ENCODE measurements at regions not wholly inside any gene's neighbourhood (a gene's known extent, or its start where the extent isn't known, plus 50 kb on each side); places are given as distances from the start of the nearest gene placed in this dataset.

DNA sequence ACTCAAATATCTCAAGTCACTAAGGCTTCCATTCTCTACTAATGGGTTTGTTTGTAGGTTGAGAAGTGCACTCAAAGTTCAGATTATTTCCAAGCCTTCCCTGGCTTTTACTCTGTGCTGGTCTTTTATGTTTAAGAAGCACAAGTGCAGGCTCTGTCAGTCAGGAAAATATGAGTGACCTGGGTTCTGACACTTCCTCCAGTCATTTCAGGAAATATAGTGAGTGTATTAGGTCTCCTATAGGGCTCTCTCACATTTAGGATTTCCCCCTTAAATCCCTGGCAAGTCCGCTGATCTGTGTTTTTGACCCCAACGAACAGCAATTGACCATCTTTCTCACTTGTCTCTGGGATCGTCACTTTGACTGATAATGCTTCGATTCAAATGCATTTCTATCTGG is 210.2 kb downstream of the ARPP21 start:
- Mint-ChIP-seq H3K27me3 (ENCODE audit: low read depth) (no peaks in the 10 kb centered on the region), H3K27ac (no peak overlapping the region), H3K4me1 (ENCODE audit: low read depth) (no peaks in the 10 kb centered on the region), H3K4me3 (no peak overlapping the region), H3K36me3 (ENCODE audit: low read depth) (no peaks in the 10 kb centered on the region), H3K9me3 (ENCODE audit: insufficient read depth) (no peaks in the 10 kb centered on the region)
- CTCF ChIA-PET: no interaction called here
- ATAC-seq (no peak), DNase-seq (no peak)
- POLR2A ChIA-PET: no interaction called here

DNA sequence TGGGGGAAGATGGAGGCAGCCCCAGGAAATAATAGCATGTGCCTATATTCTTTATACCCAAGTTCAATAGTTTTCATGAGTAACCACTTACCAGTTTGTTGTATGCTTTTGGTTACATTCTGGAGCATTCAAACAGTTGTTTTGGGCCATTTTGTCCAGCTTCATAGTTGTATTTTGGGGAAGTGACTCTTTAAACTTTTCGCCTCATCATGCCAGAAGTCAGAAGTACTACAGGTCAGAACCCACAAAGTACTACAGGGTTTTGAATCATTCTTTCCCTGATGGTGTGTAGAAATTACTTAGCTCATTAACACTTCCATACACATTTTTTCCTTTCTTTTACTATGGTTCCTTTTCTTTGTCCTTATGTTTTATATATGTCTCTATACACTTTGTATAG is 210.6 kb downstream of the ARPP21 start:
- CTCF ChIA-PET: no interaction called here
- Mint-ChIP-seq H3K27ac (no peak overlapping the region), H3K9me3 (ENCODE audit: insufficient read depth) (no peaks in the 10 kb centered on the region), H3K4me1 (ENCODE audit: low read depth) (no peaks in the 10 kb centered on the region), H3K36me3 (ENCODE audit: low read depth) (no peaks in the 10 kb centered on the region), H3K4me3 (no peak overlapping the region), H3K27me3 (ENCODE audit: low read depth) (no peaks in the 10 kb centered on the region)
- DNase-seq: no peak
- POLR2A ChIA-PET: interaction anchor here (0.6 kb wide), 1 partner anchor 229 kb away, joined by 3 read pairs; no protein-coding TSS in a partner anchor
- ATAC-seq: no peak

- Mint-ChIP-seq H3K4me1 (ENCODE audit: low read depth) (no peaks in the 10 kb centered on the region), H3K36me3 (ENCODE audit: low read depth) (no peaks in the 10 kb centered on the region), H3K9me3 (ENCODE audit: insufficient read depth) (no peaks in the 10 kb centered on the region), H3K27me3 (ENCODE audit: low read depth) (no peaks in the 10 kb centered on the region), H3K27ac (no peak overlapping the region), H3K4me3 (no peak overlapping the region)
- DNase-seq: no peak
- POLR2A ChIA-PET: no interaction called here
- ATAC-seq: no peak
- CTCF ChIA-PET: no interaction called here
Observed at GRCh38 chr3:35857004-35857403, 217.7 kb downstream of the ARPP21 start.

DNA sequence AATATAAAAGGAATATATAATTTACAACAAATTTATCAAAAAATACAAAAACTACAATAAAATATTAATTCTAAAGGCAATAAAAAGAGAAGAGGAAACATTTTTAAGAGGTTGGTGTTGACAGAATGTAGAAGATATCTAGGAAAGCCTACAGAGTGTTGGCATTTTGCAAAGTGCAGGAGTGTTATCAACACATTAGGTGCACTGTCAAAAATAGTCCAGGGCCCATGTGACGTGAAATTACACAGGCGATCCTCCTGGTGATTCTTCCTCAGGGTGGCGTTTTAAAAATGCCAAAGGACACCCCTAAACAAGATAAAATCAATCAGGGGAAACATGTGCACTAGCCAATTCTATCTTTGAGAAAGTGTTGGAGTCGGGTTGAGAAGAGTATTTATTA is 222.7 kb downstream of the ARPP21 start:
- DNase-seq (no peak), ATAC-seq (no peak)
- H3K9me3 Mint-ChIP-seq (ENCODE audit: insufficient read depth): no peaks in the 10 kb centered on the region
- H3K4me1 Mint-ChIP-seq (ENCODE audit: low read depth): no peaks in the 10 kb centered on the region
- H3K36me3 Mint-ChIP-seq (ENCODE audit: low read depth): no peaks in the 10 kb centered on the region
- ChIA-PET POLR2A (no interaction called here), CTCF (no interaction called here)
- H3K27ac Mint-ChIP-seq: no peak overlapping the region
- H3K27me3 Mint-ChIP-seq (ENCODE audit: low read depth): no peaks in the 10 kb centered on the region
- no peak overlapping the region for H3K4me3 Mint-ChIP-seq

DNA sequence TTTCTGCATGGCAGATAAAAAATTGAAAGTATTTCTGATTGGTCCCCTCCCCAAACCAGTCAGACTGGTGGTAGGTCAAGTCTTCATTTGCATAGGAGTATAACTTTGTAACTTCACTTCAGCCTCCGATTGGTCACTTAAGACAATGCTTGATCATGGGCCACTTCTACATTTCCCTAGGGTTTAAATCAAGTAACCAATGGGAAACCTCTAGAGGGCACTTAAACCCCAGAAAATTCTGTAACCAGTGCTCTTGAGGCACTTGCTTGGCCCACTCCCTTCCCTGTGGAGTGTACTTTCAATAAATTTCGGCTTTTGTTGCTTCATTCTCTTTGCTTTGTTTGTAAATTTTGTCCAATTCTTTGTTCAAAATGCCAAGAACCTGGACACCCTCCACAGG is 225.5 kb downstream of the ARPP21 start:
- H3K4me3 Mint-ChIP-seq: no peak overlapping the region
- no peaks in the 10 kb centered on the region for H3K4me1 Mint-ChIP-seq (ENCODE audit: low read depth)
- no peaks in the 10 kb centered on the region for H3K27me3 Mint-ChIP-seq (ENCODE audit: low read depth)
- ChIA-PET POLR2A (no interaction called here), CTCF (no interaction called here)
- no peaks in the 10 kb centered on the region for H3K36me3 Mint-ChIP-seq (ENCODE audit: low read depth)
- DNase-seq: no peak
- no peaks in the 10 kb centered on the region for H3K9me3 Mint-ChIP-seq (ENCODE audit: insufficient read depth)
- no peak overlapping the region for H3K27ac Mint-ChIP-seq
- no peak for ATAC-seq

DNA sequence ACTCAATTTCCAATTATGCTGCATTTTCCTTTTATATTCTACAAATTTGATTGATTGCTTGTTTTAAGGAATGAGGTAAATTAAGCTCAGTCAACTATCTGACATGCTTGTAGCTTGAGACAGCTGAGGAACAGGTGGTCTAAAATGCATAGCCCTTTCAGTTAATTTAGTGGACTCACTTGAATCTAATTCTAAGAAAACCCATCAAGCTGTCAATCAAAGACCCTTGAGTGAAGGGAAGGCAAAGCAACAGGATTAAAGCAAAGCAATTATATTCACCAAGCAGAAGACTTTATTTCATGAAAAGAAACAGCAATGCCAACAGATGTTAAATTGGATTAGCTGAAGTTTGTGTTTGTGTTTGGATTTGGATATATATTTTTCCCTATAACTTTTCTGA is 228.5 kb downstream of the ARPP21 start:
- no peak overlapping the region for H3K27ac Mint-ChIP-seq
- ChIA-PET CTCF (no interaction called here), POLR2A (no interaction called here)
- DNase-seq (no peak), ATAC-seq (no peak)
- H3K27me3 Mint-ChIP-seq (ENCODE audit: low read depth): no peaks in the 10 kb centered on the region
- no peaks in the 10 kb centered on the region for H3K9me3 Mint-ChIP-seq (ENCODE audit: insufficient read depth)
- H3K4me1 Mint-ChIP-seq (ENCODE audit: low read depth): no peaks in the 10 kb centered on the region
- no peak overlapping the region for H3K4me3 Mint-ChIP-seq
- no peaks in the 10 kb centered on the region for H3K36me3 Mint-ChIP-seq (ENCODE audit: low read depth)

- Mint-ChIP-seq H3K9me3 (ENCODE audit: insufficient read depth) (no peaks in the 10 kb centered on the region), H3K27me3 (ENCODE audit: low read depth) (no peaks in the 10 kb centered on the region), H3K36me3 (ENCODE audit: low read depth) (no peaks in the 10 kb centered on the region), H3K27ac (no peak overlapping the region), H3K4me3 (no peak overlapping the region), H3K4me1 (ENCODE audit: low read depth) (no peaks in the 10 kb centered on the region)
- ATAC-seq (no peak), DNase-seq (no peak)
- CTCF ChIA-PET: interaction anchor here (1.0 kb wide), 1 partner anchor 38 kb away, joined by 3 read pairs; no protein-coding TSS in a partner anchor
- POLR2A ChIA-PET: no interaction called here
Observed at GRCh38 chr3:35871009-35871408, 231.7 kb downstream of the ARPP21 start.

DNA sequence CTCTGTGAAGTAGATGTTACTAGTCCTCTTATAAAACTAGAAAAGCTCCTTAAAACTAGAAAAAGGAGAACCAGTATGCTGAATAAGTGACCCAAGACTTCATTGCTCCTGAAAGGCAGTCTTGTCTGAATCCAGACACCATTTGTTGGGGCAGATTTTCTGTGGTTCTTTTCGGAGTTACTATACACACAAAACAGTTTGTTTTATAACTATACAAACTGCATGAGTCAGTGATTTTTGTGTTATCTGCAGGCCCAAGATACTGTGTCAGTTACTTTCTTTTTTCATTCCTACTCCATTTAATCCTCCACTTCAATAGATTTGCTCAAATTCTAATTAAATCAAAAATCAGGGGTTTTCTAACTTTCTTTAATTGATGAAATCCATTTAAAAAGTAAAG is 244.6 kb downstream of the ARPP21 start:
- ChIA-PET CTCF (no interaction called here), POLR2A (no interaction called here)
- ATAC-seq: no peak

GRCh38 chr3:35894735-35895134 is 255.4 kb downstream of the ARPP21 start:
- POLR2A ChIA-PET: interaction anchor here (0.5 kb wide), 1 partner anchor 354 kb away, joined by 3 read pairs; no protein-coding TSS in a partner anchor
- no peaks in the 10 kb centered on the region for H3K36me3 Mint-ChIP-seq (ENCODE audit: low read depth)

More for the DNA sequence above, 244.6 kb downstream of the ARPP21 start:
- no peaks in the 10 kb centered on the region for H3K36me3 Mint-ChIP-seq (ENCODE audit: low read depth)
- no peak overlapping the region for H3K27ac Mint-ChIP-seq
- H3K27me3 Mint-ChIP-seq (ENCODE audit: low read depth): no peaks in the 10 kb centered on the region
- no peak overlapping the region for H3K4me3 Mint-ChIP-seq
- H3K9me3 Mint-ChIP-seq (ENCODE audit: insufficient read depth): no peaks in the 10 kb centered on the region
- DNase-seq: no peak
- H3K4me1 Mint-ChIP-seq (ENCODE audit: low read depth): no peaks in the 10 kb centered on the region

DNA sequence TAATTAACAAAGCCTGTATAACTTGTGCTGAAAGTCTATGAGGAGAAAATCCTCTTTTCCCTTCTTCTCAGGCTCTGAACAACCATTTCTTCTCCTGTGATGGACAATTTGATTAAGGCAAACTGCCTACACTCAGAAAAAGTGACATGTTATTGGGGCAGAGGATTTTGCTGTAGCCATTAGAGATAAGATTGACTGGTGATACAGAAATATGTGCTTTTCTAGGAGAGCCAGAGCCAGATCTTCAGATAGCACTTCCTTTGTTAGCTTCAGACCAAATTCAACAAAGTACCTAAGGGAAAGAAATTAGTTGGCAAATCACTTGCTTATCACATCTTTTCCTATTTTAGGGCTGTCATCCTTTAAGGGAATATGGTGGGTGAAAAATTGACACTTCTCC is 259.9 kb downstream of the ARPP21 start:
- POLR2A ChIA-PET: no interaction called here
- CTCF ChIA-PET: no interaction called here
- no peaks in the 10 kb centered on the region for H3K36me3 Mint-ChIP-seq (ENCODE audit: low read depth)
- H3K27me3 Mint-ChIP-seq (ENCODE audit: low read depth): no peaks in the 10 kb centered on the region
- ATAC-seq: no peak
- no peak overlapping the region for H3K4me3 Mint-ChIP-seq
- no peaks in the 10 kb centered on the region for H3K9me3 Mint-ChIP-seq (ENCODE audit: insufficient read depth)
- no peak overlapping the region for H3K27ac Mint-ChIP-seq
- H3K4me1 Mint-ChIP-seq (ENCODE audit: low read depth): no peaks in the 10 kb centered on the region
- DNase-seq: no peak

More at GRCh38 chr3:35894735-35895134, 255.4 kb downstream of the ARPP21 start:
- Mint-ChIP-seq H3K27me3 (ENCODE audit: low read depth) (no peaks in the 10 kb centered on the region), H3K27ac (no peak overlapping the region), H3K4me3 (no peak overlapping the region), H3K9me3 (ENCODE audit: insufficient read depth) (no peaks in the 10 kb centered on the region), H3K4me1 (ENCODE audit: low read depth) (no peaks in the 10 kb centered on the region)
- CTCF ChIA-PET: no interaction called here
- ATAC-seq: no peak
- DNase-seq: no peak

- H3K27me3 Mint-ChIP-seq (ENCODE audit: low read depth): no peaks in the 10 kb centered on the region
- ChIA-PET CTCF (no interaction called here), POLR2A (no interaction called here)
- ATAC-seq: no peak
- no peaks in the 10 kb centered on the region for H3K4me1 Mint-ChIP-seq (ENCODE audit: low read depth)
- H3K4me3 Mint-ChIP-seq: no peak overlapping the region
- DNase-seq: no peak
- H3K9me3 Mint-ChIP-seq (ENCODE audit: insufficient read depth): no peaks in the 10 kb centered on the region
- no peak overlapping the region for H3K27ac Mint-ChIP-seq
- H3K36me3 Mint-ChIP-seq (ENCODE audit: low read depth): no peaks in the 10 kb centered on the region
Observed at GRCh38 chr3:35900079-35900478, 260.8 kb downstream of the ARPP21 start.

GRCh38 chr3:35908366-35909232 is 269.3 kb downstream of the ARPP21 start:
- H3K9me3 Mint-ChIP-seq (ENCODE audit: insufficient read depth): no peaks in the 10 kb centered on the region
- H3K27ac Mint-ChIP-seq: no peak overlapping the region
- ChIA-PET POLR2A (no interaction called here), CTCF (interaction anchor here (0.7 to 2.5 kb wide), 10 partner anchors 12 to 1648 kb away, joined by 3 to 9 read pairs (median 3); no protein-coding TSS in a partner anchor)
- no peak overlapping the region for H3K4me3 Mint-ChIP-seq
- peak; percentile 33 for ATAC-seq
- H3K4me1 Mint-ChIP-seq (ENCODE audit: low read depth): no peaks in the 10 kb centered on the region
- peak; percentile 67 for DNase-seq
- no peaks in the 10 kb centered on the region for H3K27me3 Mint-ChIP-seq (ENCODE audit: low read depth)
- H3K36me3 Mint-ChIP-seq (ENCODE audit: low read depth): no peaks in the 10 kb centered on the region

DNA sequence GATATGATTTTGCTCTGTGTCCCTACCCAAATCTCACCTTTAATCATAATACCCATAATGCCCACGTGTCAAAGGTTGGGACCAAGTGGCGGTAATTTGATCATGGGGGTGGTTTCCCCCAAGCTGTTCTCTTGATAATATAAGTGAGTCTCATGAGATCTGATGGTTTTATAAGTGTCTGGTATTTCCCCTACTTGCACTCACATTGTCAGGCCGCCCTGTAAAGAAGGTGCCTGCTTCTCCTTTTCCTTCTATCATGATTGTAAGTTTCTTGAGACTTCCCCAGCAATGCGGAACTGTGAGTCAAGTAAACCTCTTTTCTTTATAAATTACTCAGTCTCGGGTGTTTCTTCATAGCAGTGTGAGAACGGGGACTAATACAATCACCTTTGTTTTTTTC is 279.8 kb downstream of the ARPP21 start:
- ChIA-PET CTCF (no interaction called here), POLR2A (no interaction called here)
- H3K4me3 Mint-ChIP-seq: no peak overlapping the region
- H3K9me3 Mint-ChIP-seq (ENCODE audit: insufficient read depth): peaks cover 4% of the 10 kb centered on the region
- DNase-seq (no peak), ATAC-seq (no peak)
- H3K27ac Mint-ChIP-seq: no peak overlapping the region
- H3K4me1 Mint-ChIP-seq (ENCODE audit: low read depth): no peaks in the 10 kb centered on the region
- H3K27me3 Mint-ChIP-seq (ENCODE audit: low read depth): no peaks in the 10 kb centered on the region
- no peaks in the 10 kb centered on the region for H3K36me3 Mint-ChIP-seq (ENCODE audit: low read depth)

Data from activated CD8-positive, alpha-beta T cell treated with anti-CD3 and anti-CD28 coated beads, Interleukin-2, amount 10 ng/mL, durations not matched to agents 7 days and 5 days (primary cell).